Mesendoderm (in vitro differentiated cells): ENCODE measurements at regions not wholly inside any gene's neighbourhood (a gene's known extent, or its start where the extent isn't known, plus 50 kb on each side); places are given as distances from the start of the nearest gene placed in this dataset.

Source experiments
- DNase-seq: peaks from one replicate; pipeline ENCODE4 v3.0.0; 2013
- H2AK5ac ChIP-seq: 2 replicates; pipeline ENCODE4 v1.6.1; 2013; ENCODE audit warnings: low read length, inconsistent platforms
- H2BK120ac ChIP-seq: 2 replicates; pipeline ENCODE4 v1.6.1; 2013; ENCODE audit warnings: low read depth, mild to moderate bottlenecking, low read length, moderate library complexity, mixed read lengths
- H2BK15ac ChIP-seq: replicated peaks from 2 replicates; pipeline ENCODE4 v1.6.1; 2013; ENCODE audit warnings: low read depth, mild to moderate bottlenecking, moderate library complexity
- H2BK5ac ChIP-seq: 2 replicates; pipeline ENCODE4 v1.6.1; 2013; ENCODE audit warnings: low read length, inconsistent platforms
- H3K18ac ChIP-seq: 2 replicates; pipeline ENCODE4 v1.6.1; 2013; ENCODE audit warnings: mild to moderate bottlenecking, low read length, mixed read lengths
- H3K23ac ChIP-seq: one replicate; pipeline ENCODE4 v1.6.1; 2013; ENCODE audit warnings: low read length
- H3K27ac ChIP-seq: 2 replicates; pipeline ENCODE4 v1.5.1; 2013; ENCODE audit warnings: low read depth, mild to moderate bottlenecking, inconsistent platforms, low read length, moderate library complexity
- H3K27me3 ChIP-seq: 2 replicates; pipeline ENCODE4 v1.6.1; 2013; ENCODE audit warnings: low read length, control low read depth, mild to moderate bottlenecking, inconsistent platforms; ENCODE audit not compliant: insufficient read depth, poor library complexity
- H3K36me3 ChIP-seq: 2 replicates; pipeline ENCODE4 v1.6.1; 2013; ENCODE audit warnings: low read length, inconsistent platforms; ENCODE audit not compliant: control insufficient read depth, insufficient read depth
- H3K4ac ChIP-seq: one replicate; pipeline ENCODE4 v1.6.1; 2013; ENCODE audit warnings: low read depth, mild to moderate bottlenecking, low read length, moderate library complexity
- H3K4me1 ChIP-seq: 2 replicates; pipeline ENCODE4 v1.6.1; 2013; ENCODE audit warnings: low read depth, low read length, inconsistent platforms; ENCODE audit not compliant: control insufficient read depth
- H3K4me2 ChIP-seq: 2 replicates; pipeline ENCODE4 v1.6.1; 2013; ENCODE audit warnings: low read length
- H3K4me3 ChIP-seq: 2 replicates; pipeline ENCODE4 v1.5.1; 2013; ENCODE audit warnings: mild to moderate bottlenecking, low read length
- H3K56ac ChIP-seq: one replicate; pipeline ENCODE4 v1.6.1; 2013; ENCODE audit warnings: low read length
- H3K79me1 ChIP-seq: 2 replicates; pipeline ENCODE4 v1.6.1; 2013; ENCODE audit warnings: low read length, inconsistent platforms
- H3K79me2 ChIP-seq: 2 replicates; pipeline ENCODE4 v1.6.1; 2013; ENCODE audit warnings: mild to moderate bottlenecking, low read length; ENCODE audit not compliant: control insufficient read depth, insufficient read depth
- H3K9ac ChIP-seq: 2 replicates; pipeline ENCODE4 v1.6.1; 2013; ENCODE audit warnings: low read length, inconsistent platforms
- H4K5ac ChIP-seq: one replicate; pipeline ENCODE4 v1.6.1; 2013; ENCODE audit warnings: low read length
- H4K8ac ChIP-seq: one replicate; pipeline ENCODE4 v1.6.1; 2013; ENCODE audit warnings: low read depth, mild to moderate bottlenecking, control low read depth, low read length, moderate library complexity
- WGBS: extraction: QIAGEN DNeasy Blood & Tissue Kit; methylation state at CpG from one replicate; pipeline ENCODE4 v1.1.7; 2013; ENCODE audit warnings: low lambda C conversion rate, missing lambda C conversion rate; ENCODE audit not compliant: insufficient coverage; ENCODE audit errors: extremely low coverage; 5-methylcytosine and 5-hydroxymethylcytosine counted together

- Histone ChIP-seq H2AK5ac (no peak overlapping the region), H3K9ac (no peak overlapping the region), H3K4me3 (no peak overlapping the region), H4K8ac (no peak overlapping the region), H2BK15ac (no peak overlapping the region), H2BK5ac (no peak overlapping the region), H3K36me3 (no peaks in the 10 kb centered on the region), H3K4ac (no peak overlapping the region), H4K5ac (no peak overlapping the region), H2BK120ac (no peak overlapping the region), H3K79me2 (peaks cover 2% of the 10 kb centered on the region), H3K56ac (peak overlapping the region; percentile 8), H3K4me2 (no peak overlapping the region), H3K18ac (no peak overlapping the region), H3K27ac (peak overlapping the region; percentile 0), H3K27me3 (no peaks in the 10 kb centered on the region), H3K23ac (no peak overlapping the region), H3K79me1 (peaks cover 6% of the 10 kb centered on the region), H3K4me1 (peaks cover 14% of the 10 kb centered on the region)
- peak; percentile 66 for DNase-seq
- WGBS = no CpG with 5 or more reads among the region's 4 CpGs
These were observed 127.2 kb upstream of the IL12A start for GRCh38 chr3:159861369-159861987.

GRCh38 chr3:159865041-159865579 lies 123.5 kb upstream of the IL12A start:
- H3K9ac ChIP-seq = no peak overlapping the region
- H4K5ac ChIP-seq = no peak overlapping the region
- no peak overlapping the region for H2BK5ac ChIP-seq
- H2BK120ac ChIP-seq = no peak overlapping the region
- H3K36me3 ChIP-seq = no peaks in the 10 kb centered on the region
- H3K56ac ChIP-seq = no peak overlapping the region
- no CpG with 5 or more reads among the region's 2 CpGs for WGBS
- no peak overlapping the region for H3K18ac ChIP-seq
- H3K79me2 ChIP-seq = no peaks in the 10 kb centered on the region
- peaks cover 10% of the 10 kb centered on the region for H3K4me1 ChIP-seq
- no peak overlapping the region for H3K4me3 ChIP-seq
- H3K79me1 ChIP-seq = peaks cover 4% of the 10 kb centered on the region
- no peak overlapping the region for H3K23ac ChIP-seq
- no peak for DNase-seq
- H3K27ac ChIP-seq = no peak overlapping the region
- no peak overlapping the region for H3K4ac ChIP-seq
- no peak overlapping the region for H3K4me2 ChIP-seq
- no peak overlapping the region for H2AK5ac ChIP-seq
- H2BK15ac ChIP-seq = no peak overlapping the region
- no peaks in the 10 kb centered on the region for H3K27me3 ChIP-seq
- H4K8ac ChIP-seq = no peak overlapping the region

- Histone ChIP-seq H3K4me2 (no peak overlapping the region), H2BK5ac (no peak overlapping the region), H3K23ac (no peak overlapping the region), H4K5ac (no peak overlapping the region), H3K36me3 (no peaks in the 10 kb centered on the region), H3K18ac (no peak overlapping the region), H3K27me3 (no peaks in the 10 kb centered on the region), H2BK15ac (no peak overlapping the region), H3K4me3 (no peak overlapping the region), H3K79me2 (no peaks in the 10 kb centered on the region), H3K4me1 (peaks cover 3% of the 10 kb centered on the region), H3K79me1 (peaks cover 4% of the 10 kb centered on the region), H3K56ac (no peak overlapping the region), H2BK120ac (no peak overlapping the region), H3K27ac (no peak overlapping the region), H2AK5ac (no peak overlapping the region), H4K8ac (peak overlapping the region; percentile 28), H3K9ac (no peak overlapping the region), H3K4ac (no peak overlapping the region)
- WGBS = no CpG with 5 or more reads among the region's 5 CpGs
- no peak for DNase-seq
These were observed 122.4 kb upstream of the IL12A start for GRCh38 chr3:159866201-159866746.

- DNase-seq = no peak
- no peak overlapping the region for H3K27ac ChIP-seq
- H3K79me1 ChIP-seq = peaks cover 4% of the 10 kb centered on the region
- H3K4me3 ChIP-seq = no peak overlapping the region
- H3K4ac ChIP-seq = no peak overlapping the region
- H3K4me2 ChIP-seq = no peak overlapping the region
- H3K79me2 ChIP-seq = no peaks in the 10 kb centered on the region
- H3K18ac ChIP-seq = no peak overlapping the region
- H3K9ac ChIP-seq = no peak overlapping the region
- H3K56ac ChIP-seq = no peak overlapping the region
- no peak overlapping the region for H4K8ac ChIP-seq
- no peak overlapping the region for H4K5ac ChIP-seq
- no peak overlapping the region for H2BK5ac ChIP-seq
- no peaks in the 10 kb centered on the region for H3K27me3 ChIP-seq
- no peak overlapping the region for H2BK120ac ChIP-seq
- no peak overlapping the region for H3K23ac ChIP-seq
- no peaks in the 10 kb centered on the region for H3K36me3 ChIP-seq
- H3K4me1 ChIP-seq = peaks cover 5% of the 10 kb centered on the region
- WGBS = no CpG with 5 or more reads among the region's 2 CpGs
- no peak overlapping the region for H2AK5ac ChIP-seq
- no peak overlapping the region for H2BK15ac ChIP-seq
These were observed 121.3 kb upstream of the IL12A start for GRCh38 chr3:159867372-159867771.

- no peak overlapping the region for H3K4ac ChIP-seq
- WGBS = no CpG with 5 or more reads among the region's 1 CpG
- H2BK15ac ChIP-seq = no peak overlapping the region
- H2AK5ac ChIP-seq = no peak overlapping the region
- no peak overlapping the region for H3K23ac ChIP-seq
- H3K27me3 ChIP-seq = no peaks in the 10 kb centered on the region
- no peaks in the 10 kb centered on the region for H3K79me1 ChIP-seq
- no peak overlapping the region for H3K9ac ChIP-seq
- no peak overlapping the region for H3K4me2 ChIP-seq
- no peak overlapping the region for H3K18ac ChIP-seq
- H2BK5ac ChIP-seq = no peak overlapping the region
- no peaks in the 10 kb centered on the region for H3K79me2 ChIP-seq
- no peaks in the 10 kb centered on the region for H3K36me3 ChIP-seq
- H3K56ac ChIP-seq = no peak overlapping the region
- no peak for DNase-seq
- no peak overlapping the region for H3K4me3 ChIP-seq
- peaks cover 5% of the 10 kb centered on the region for H3K4me1 ChIP-seq
- no peak overlapping the region for H2BK120ac ChIP-seq
- no peak overlapping the region for H4K5ac ChIP-seq
- H3K27ac ChIP-seq = no peak overlapping the region
- H4K8ac ChIP-seq = no peak overlapping the region
These were observed 117.9 kb upstream of the IL12A start for GRCh38 chr3:159870723-159871122.
